Fibroblast of the conjunctiva (primary cell): ENCODE measurements at regions not wholly inside any gene's neighbourhood (a gene's known extent, or its start where the extent isn't known, plus 50 kb on each side); places are given as distances from the start of the nearest gene placed in this dataset.
"Not testable (repeated sequence)": the region's sequence is repeated elsewhere in the genome, so short reads cannot be mapped to it uniquely, and the experiment has no call there.

Experiments used
- DNase-seq: peaks from one replicate; pipeline ENCODE4 v3.0.0-alpha.2; 2010; ENCODE audit warnings: low read depth

GRCh38 chr9:42239445-42240260 lies 56.2 kb downstream of the SPATA31A6 start:
- not testable (repeated sequence) for DNase-seq

GRCh38 chr9:42240261-42240579 lies 56.8 kb downstream of the SPATA31A6 start:
- DNase-seq: not testable (repeated sequence)

GRCh38 chr9:42243211-42243610 lies 59.8 kb downstream of the SPATA31A6 start:
- DNase-seq: not testable (repeated sequence)

- DNase-seq: not testable (repeated sequence)
These were observed 60.4 kb downstream of the SPATA31A6 start for GRCh38 chr9:42243822-42244221.

GRCh38 chr9:42268729-42269128 lies 85.3 kb downstream of the SPATA31A6 start:
- DNase-seq: not testable (repeated sequence)

- not testable (repeated sequence) for DNase-seq
These were observed 85.7 kb downstream of the SPATA31A6 start for GRCh38 chr9:42269171-42269570.

- not testable (repeated sequence) for DNase-seq
These were observed 89.7 kb downstream of the SPATA31A6 start for GRCh38 chr9:42273191-42273590.

GRCh38 chr9:42275141-42275540 lies 91.7 kb downstream of the SPATA31A6 start:
- DNase-seq: no peak

GRCh38 chr9:42282531-42283178 lies 99.2 kb downstream of the SPATA31A6 start:
- not testable (repeated sequence) for DNase-seq

GRCh38 chr9:42283179-42283543 lies 99.7 kb downstream of the SPATA31A6 start:
- DNase-seq: not testable (repeated sequence)

- not testable (repeated sequence) for DNase-seq
These were observed 102.8 kb downstream of the SPATA31A6 start for GRCh38 chr9:42286145-42286845.

GRCh38 chr9:42288002-42288864 lies 104.8 kb downstream of the SPATA31A6 start:
- not testable (repeated sequence) for DNase-seq

GRCh38 chr9:42288865-42289229 lies 105.4 kb downstream of the SPATA31A6 start:
- DNase-seq: not testable (repeated sequence)

GRCh38 chr9:42300124-42300523 lies 116.7 kb downstream of the SPATA31A6 start:
- DNase-seq: not testable (repeated sequence)

- DNase-seq: not testable (repeated sequence)
These were observed 123.2 kb downstream of the SPATA31A6 start for GRCh38 chr9:42306625-42307024.

GRCh38 chr9:42307449-42307848 lies 124.0 kb downstream of the SPATA31A6 start:
- DNase-seq: not testable (repeated sequence)

- not testable (repeated sequence) for DNase-seq
These were observed 127.5 kb downstream of the SPATA31A6 start for GRCh38 chr9:42310972-42311371.

GRCh38 chr9:42316026-42316425 lies 132.6 kb downstream of the SPATA31A6 start:
- DNase-seq: not testable (repeated sequence)

GRCh38 chr9:42317677-42318076 lies 134.2 kb downstream of the SPATA31A6 start:
- not testable (repeated sequence) for DNase-seq

- not testable (repeated sequence) for DNase-seq
These were observed 139.8 kb downstream of the SPATA31A6 start for GRCh38 chr9:42323084-42323809.

- not testable (repeated sequence) for DNase-seq
These were observed 141.7 kb downstream of the SPATA31A6 start for GRCh38 chr9:42325142-42325541.
